GM18511 (cell line): ENCODE measurements at regions not wholly inside any gene's neighbourhood (a gene's known extent, or its start where the extent isn't known, plus 50 kb on each side); places are given as distances from the start of the nearest gene placed in this dataset.
"Not testable (repeated sequence)": the region's sequence is repeated elsewhere in the genome, so short reads cannot be mapped to it uniquely, and the experiment has no call there.

Experiments
- ATAC-seq: cut with Tn5 transposase; IDR thresholded peaks from one replicate; pipeline ENCODE4 v1.9.1; 2021; ENCODE audit warnings: mild to moderate bottlenecking, moderate library complexity; ENCODE audit not compliant: unreplicated experiment

DNA sequence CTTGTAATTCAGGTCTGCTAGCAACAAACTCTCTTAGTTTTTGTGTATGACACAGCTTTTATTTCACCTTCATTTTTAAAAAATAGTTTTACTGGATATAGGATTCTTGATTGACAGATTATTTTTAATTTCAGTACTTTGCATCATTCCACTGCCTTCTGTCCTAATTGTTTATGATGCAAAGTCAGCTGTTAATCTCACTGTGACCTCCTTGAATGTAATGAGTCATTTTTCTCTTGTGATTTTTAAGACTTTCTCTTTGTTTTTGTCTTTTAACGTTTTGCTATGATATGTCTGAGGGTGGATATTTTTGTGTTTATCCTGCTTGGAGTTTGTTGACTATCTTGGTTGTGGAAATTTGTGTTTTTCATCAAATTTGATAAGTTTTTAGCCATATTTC lies 126.3 kb upstream of the FBXO33 start:
- no peak for ATAC-seq

- ATAC-seq, result no peak
These were observed 123.5 kb upstream of the FBXO33 start for GRCh38 chr14:39555749-39556148.

GRCh38 chr14:39554576-39554975 lies 122.3 kb upstream of the FBXO33 start:
- no peak for ATAC-seq

GRCh38 chr14:39548358-39548757 lies 116.1 kb upstream of the FBXO33 start:
- ATAC-seq, result no peak

GRCh38 chr14:39547845-39548244 lies 115.6 kb upstream of the FBXO33 start:
- ATAC-seq, result no peak

DNA sequence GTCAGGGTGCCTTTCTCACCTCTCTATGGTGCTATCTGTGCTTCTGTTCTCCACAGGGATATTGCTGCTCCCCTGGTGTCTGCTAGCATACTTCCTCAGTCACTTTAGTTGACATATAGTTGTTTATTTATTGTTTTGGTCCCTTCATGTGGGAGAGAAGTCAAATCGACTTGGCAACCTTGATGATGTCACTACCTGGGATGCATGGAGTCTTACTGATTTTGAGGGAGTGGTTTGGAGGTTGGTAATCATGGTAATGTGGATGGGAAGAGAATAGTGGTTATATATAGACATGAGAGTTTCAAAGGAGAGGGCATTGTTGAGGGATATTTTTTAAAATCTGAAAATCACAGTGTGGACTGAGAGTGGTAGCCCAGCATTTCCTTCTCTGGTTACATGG lies 73.6 kb upstream of the FBXO33 start:
- ATAC-seq, result no peak

DNA sequence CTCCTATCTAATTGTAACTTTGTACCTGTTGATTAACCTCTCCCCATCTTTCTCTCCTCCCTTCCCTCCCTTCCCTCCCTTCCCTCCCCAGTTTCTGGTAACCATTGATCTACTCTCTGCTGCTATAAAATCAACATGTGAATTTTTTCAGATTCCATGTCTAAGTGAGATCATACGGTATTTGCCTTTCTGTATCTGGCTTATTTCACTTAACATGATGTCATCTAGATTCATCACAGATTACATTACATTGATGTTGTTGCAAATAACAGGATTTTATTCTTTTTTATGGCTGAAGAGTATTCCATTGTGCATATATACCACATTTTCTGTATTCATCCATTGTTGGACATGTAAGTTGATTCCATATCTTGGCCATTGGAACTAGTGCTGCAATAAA lies 68.0 kb upstream of the FBXO33 start:
- no peak for ATAC-seq

GRCh38 chr14:39499514-39499913 lies 67.3 kb upstream of the FBXO33 start:
- ATAC-seq, result no peak

DNA sequence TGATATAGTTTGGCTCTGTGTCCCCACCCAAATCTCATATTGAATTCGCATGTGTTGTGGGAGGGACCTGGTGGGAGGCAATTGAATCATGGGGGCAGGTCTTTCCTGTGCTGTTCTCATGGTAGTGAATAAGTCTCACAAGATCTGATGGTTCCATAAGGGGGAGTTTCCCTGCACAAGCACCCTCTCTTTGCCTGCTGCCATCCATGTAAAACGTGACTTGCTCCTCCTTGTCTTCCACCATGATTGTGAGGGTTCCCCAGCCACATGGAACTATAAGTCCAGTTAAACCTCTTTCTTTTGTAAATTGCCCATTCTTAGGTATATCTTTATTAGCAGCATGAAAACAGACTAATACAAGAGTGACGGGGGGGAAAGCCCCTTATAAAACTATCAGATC lies 65.4 kb upstream of the FBXO33 start:
- ATAC-seq, result not testable (repeated sequence)

DNA sequence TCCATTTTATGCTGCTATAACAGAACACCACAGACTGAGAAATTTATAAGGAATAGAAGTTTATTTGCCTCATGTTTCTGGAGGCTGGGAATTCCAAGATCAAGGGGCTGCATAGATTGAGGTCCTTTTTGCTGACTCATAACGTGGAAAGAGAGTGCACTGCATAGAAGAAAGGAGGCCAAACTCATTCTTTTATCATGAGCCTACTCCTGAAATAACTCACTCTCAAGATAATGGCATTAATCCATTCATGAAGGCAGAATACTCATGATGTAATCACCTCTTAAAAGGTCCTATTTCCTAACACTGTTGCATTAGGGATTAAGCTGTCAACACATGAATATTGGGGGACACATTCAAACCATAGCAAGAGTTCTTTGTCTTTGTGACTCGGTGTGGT lies 60.0 kb upstream of the FBXO33 start:
- no peak for ATAC-seq

DNA sequence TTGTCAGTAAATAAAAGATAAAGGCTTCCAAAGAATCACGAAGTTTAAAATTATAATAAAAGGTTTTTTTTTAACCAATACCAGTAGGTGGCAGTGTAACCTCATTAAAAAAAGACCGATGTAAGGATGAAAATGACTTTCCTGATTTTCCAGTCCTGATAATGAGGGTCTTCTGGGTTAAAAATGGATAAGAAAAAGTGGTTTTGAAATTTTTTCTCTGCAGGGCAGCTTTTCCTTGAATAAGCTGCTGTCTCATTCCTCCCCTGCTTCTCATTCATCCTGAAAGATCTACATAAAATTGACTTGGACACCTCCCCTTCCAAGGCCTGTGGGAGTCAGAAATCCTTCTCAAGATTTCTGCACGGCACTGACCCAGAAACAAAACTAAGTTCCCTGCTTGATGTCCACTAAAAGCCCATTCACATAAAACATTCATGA lies 58.9 kb upstream of the FBXO33 start:
- no peak for ATAC-seq

GRCh38 chr14:39488600-39488999 lies 56.4 kb upstream of the FBXO33 start:
- no peak for ATAC-seq

DNA sequence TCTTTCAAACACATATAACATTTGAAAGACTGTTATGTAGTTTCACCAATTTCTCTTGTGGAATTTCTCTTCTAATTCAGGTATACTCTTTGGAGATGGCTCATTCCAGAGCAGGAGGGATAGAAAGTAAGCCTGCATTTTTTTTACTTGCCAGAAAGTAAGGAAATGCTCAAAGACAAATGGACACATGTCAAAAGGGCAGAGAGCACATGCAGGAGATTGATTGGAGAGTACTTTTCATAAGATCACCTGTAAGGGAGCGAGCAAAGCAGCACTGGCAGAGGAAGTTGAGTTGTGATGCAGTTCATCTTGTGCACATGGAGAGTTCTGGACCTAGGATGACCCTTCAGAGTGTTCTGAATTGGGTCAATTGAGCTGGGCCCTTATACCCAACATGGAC lies 51.4 kb upstream of the FBXO33 start:
- ATAC-seq, result no peak
